ENCODE measurements at regions not wholly inside any gene's neighbourhood (a gene's known extent, or its start where the extent isn't known, plus 50 kb on each side); places are given as distances from the start of the nearest gene placed in this dataset.

DNA sequence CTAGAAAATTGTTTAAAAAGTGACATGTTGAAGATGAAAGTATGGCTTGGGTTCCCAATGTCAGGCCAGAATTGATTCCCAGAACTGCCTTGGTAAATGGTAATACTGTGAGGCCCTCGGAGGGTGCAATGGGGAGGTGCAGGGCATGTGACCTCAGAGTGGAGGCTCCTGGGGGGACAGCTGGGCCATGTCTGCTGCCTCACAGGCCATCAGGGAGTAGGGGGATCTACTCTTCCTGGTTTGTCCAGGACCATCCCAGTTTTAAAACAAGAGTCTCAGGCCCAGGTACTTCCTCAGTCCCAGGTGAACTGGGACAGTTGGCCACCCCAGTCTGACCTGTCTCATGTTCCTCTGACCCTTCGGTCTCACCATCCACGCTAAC lies 55.3 kb upstream of the SNX9 start:
- H3K36me3 ChIP-seq (ENCODE audit: control insufficient read depth, insufficient read depth, low read length) = no peaks in the 10 kb centered on the region
- TF ChIP-seq, protein P1, sequence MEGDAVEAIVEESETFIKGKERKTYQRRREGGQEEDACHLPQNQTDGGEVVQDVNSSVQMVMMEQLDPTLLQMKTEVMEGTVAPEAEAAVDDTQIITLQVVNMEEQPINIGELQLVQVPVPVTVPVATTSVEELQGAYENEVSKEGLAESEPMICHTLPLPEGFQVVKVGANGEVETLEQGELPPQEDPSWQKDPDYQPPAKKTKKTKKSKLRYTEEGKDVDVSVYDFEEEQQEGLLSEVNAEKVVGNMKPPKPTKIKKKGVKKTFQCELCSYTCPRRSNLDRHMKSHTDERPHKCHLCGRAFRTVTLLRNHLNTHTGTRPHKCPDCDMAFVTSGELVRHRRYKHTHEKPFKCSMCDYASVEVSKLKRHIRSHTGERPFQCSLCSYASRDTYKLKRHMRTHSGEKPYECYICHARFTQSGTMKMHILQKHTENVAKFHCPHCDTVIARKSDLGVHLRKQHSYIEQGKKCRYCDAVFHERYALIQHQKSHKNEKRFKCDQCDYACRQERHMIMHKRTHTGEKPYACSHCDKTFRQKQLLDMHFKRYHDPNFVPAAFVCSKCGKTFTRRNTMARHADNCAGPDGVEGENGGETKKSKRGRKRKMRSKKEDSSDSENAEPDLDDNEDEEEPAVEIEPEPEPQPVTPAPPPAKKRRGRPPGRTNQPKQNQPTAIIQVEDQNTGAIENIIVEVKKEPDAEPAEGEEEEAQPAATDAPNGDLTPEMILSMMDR (IDR thresholded peaks at IDR 0.05; ENCODE audit: insufficient read depth, low read length, severe bottlenecking) = no peak
- no peaks in the 10 kb centered on the region for H3K27me3 ChIP-seq (ENCODE audit: control insufficient read depth, insufficient read depth, low read length)
- no peak overlapping the region for H3K4me3 ChIP-seq (ENCODE audit: low read depth, low read length)
- FAIRE-seq (no peak), DNase-seq (ENCODE audit: low read depth) (no peak)

DNA sequence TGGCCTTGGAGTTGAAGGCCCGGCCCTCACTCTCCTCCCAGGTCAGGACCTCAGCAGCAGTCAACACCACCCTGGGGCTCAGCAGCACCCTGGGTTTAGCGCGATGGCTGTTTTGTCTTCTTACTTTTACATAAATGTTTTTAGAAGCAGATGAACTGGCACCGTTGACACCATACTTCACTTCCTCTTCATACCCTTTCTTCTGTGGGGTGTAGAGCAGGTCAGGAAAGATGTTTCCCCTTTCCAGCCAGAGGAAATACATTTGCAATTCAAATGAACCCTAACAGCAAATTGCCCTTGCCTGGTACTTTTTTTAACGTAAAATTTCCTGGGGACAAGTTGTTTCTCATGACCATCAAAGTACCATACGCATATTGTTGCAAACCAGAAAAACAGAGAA lies 54.7 kb upstream of the SNX9 start:
- TF ChIP-seq, protein P1 (IDR thresholded peaks at IDR 0.05; ENCODE audit: insufficient read depth, low read length, severe bottlenecking) = no peak
- DNase-seq (ENCODE audit: low read depth) (no peak), FAIRE-seq (no peak)
- Histone ChIP-seq H3K27me3 (ENCODE audit: control insufficient read depth, insufficient read depth, low read length) (no peaks in the 10 kb centered on the region), H3K4me3 (ENCODE audit: low read depth, low read length) (no peak overlapping the region), H3K36me3 (ENCODE audit: control insufficient read depth, insufficient read depth, low read length) (no peaks in the 10 kb centered on the region)

DNA sequence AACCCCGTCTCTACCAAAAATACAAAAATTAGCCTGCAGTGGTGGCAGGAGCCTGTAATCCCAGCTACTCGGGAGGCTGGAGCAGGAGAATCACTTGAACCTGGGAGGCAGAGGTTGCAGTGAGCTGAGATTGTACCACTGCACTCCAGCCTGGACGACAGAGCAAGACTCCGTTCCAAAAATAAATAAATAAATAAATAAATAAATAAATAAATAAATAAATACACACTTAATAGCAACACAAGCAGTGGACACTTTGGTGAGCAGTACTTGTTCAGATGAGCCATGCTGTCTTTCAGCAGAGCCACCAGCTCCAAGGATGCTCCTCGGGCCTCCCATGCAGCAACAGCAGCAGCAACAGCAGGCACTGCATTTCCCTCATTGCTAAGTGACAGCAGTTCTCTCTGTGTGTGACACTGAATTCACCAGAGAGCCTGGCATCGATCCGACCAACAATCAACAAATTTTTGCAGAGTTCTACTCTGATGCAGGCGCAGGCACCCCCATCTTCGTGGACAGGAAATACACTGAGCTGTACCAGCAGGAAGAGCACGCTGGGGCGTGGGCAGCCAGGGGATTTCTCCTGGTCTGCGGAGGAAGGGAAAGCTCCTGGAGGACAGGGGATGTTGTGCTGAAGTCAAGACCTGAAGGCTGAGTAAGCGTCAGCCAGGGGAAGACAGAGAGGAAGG lies 54.0 kb upstream of the SNX9 start:
- TF ChIP-seq, protein P1 (IDR thresholded peaks at IDR 0.05; ENCODE audit: insufficient read depth, low read length, severe bottlenecking) = no peak
- Histone ChIP-seq H3K36me3 (ENCODE audit: control insufficient read depth, insufficient read depth, low read length) (no peaks in the 10 kb centered on the region), H3K27me3 (ENCODE audit: control insufficient read depth, insufficient read depth, low read length) (no peaks in the 10 kb centered on the region), H3K4me3 (ENCODE audit: low read depth, low read length) (no peak overlapping the region)
- DNase-seq (ENCODE audit: low read depth) (no peak), FAIRE-seq (no peak)

DNA sequence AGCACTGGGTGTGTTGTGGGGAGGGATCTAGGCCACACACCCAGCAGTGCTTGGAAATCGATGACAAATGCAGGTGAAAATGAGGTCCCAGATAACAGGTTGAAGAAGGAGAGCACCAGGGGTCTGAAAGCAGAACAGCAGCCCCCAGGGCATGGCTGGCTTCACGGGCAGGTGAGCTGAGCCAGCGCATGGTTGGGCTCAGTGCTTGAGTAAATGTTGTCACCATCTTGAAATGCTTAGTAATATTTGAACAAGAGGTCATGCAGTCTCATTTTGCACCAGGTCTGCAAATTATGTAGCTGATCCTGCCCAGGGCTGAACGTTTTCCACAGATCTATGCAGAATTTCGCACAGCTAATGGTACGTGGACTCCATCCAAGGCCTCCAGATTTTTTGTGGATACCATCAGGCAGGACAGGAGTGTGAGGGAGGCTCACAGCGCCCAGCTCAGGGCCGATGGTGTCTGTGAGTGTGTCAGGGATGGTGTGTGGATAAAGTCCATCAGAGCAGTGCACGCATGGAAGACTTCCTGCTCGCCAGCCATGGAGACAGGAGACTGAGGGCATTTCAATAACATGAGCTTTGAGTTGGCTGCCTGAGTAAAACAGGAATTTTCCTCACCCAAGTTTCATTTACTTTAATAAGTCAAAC lies 53.1 kb upstream of the SNX9 start:
- Histone ChIP-seq H3K4me3 (ENCODE audit: low read depth, low read length) (no peak overlapping the region), H3K27me3 (ENCODE audit: control insufficient read depth, insufficient read depth, low read length) (no peaks in the 10 kb centered on the region), H3K36me3 (ENCODE audit: control insufficient read depth, insufficient read depth, low read length) (no peaks in the 10 kb centered on the region)
- FAIRE-seq (no peak), DNase-seq (ENCODE audit: low read depth) (peak; percentile 76)
- TF ChIP-seq, protein P1 (IDR thresholded peaks at IDR 0.05; ENCODE audit: insufficient read depth, low read length, severe bottlenecking) = no peak

DNA sequence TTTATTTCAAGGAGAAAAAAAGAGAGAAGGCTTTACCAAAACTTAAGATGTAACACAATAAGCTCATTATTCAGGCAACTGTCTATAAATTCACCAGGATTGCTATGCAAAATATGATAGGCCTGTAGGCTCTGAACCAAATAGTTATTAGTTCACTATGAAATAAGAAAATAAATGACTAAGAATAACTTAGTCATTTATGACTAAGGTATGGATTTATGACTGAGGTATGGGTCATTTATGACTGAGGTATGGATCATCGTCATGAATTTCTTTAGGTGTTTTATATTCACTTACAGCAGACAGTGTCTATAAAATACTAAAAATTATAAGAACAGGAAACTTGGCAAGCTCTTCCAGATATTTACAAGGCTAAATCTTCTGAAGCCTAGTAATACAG lies 52.1 kb upstream of the SNX9 start:
- FAIRE-seq = no peak

More for the DNA sequence above, 52.1 kb upstream of the SNX9 start:
- Histone ChIP-seq H3K27me3 (ENCODE audit: control insufficient read depth, insufficient read depth, low read length) (no peaks in the 10 kb centered on the region), H3K4me3 (ENCODE audit: low read depth, low read length) (no peak overlapping the region), H3K36me3 (ENCODE audit: control insufficient read depth, insufficient read depth, low read length) (no peaks in the 10 kb centered on the region)
- DNase-seq (ENCODE audit: low read depth) = peak; percentile 95
- TF ChIP-seq, protein P1 (IDR thresholded peaks at IDR 0.05; ENCODE audit: insufficient read depth, low read length, severe bottlenecking) = no peak

All from bronchial epithelial cell (primary cell).